ENCODE measurements at regions not wholly inside any gene's neighbourhood (a gene's known extent, or its start where the extent isn't known, plus 50 kb on each side); places are given as distances from the start of the nearest gene placed in this dataset.
"Not testable (repeated sequence)": the region's sequence is repeated elsewhere in the genome, so short reads cannot be mapped to it uniquely, and the experiment has no call there.

GRCh38 chr18:14937271-14937670 lies 189.3 kb downstream of the ANKRD30B start:
- DNase-seq = no peak

- no peak for DNase-seq
Measured at GRCh38 chr18:14939141-14939540, 191.2 kb downstream of the ANKRD30B start.

- DNase-seq = not testable (repeated sequence)
Measured at GRCh38 chr18:14940106-14940505, 192.1 kb downstream of the ANKRD30B start.

- DNase-seq = no peak
Measured at GRCh38 chr18:14940735-14941134, 192.8 kb downstream of the ANKRD30B start.

GRCh38 chr18:14941256-14941655 lies 193.3 kb downstream of the ANKRD30B start:
- DNase-seq = no peak

- DNase-seq = no peak
Measured at GRCh38 chr18:14941792-14942191, 193.8 kb downstream of the ANKRD30B start.

- DNase-seq = no peak
Measured at GRCh38 chr18:14942275-14942674, 194.3 kb downstream of the ANKRD30B start.

GRCh38 chr18:14943486-14943885 lies 195.5 kb downstream of the ANKRD30B start:
- DNase-seq = no peak

GRCh38 chr18:14943967-14944636 lies 196.1 kb downstream of the ANKRD30B start:
- DNase-seq = no peak

- no peak for DNase-seq
Measured at GRCh38 chr18:14944838-14945237, 196.9 kb downstream of the ANKRD30B start.

- no peak for DNase-seq
Measured at GRCh38 chr18:14945286-14945685, 197.3 kb downstream of the ANKRD30B start.

- DNase-seq = no peak
Measured at GRCh38 chr18:14945984-14946383, 198.0 kb downstream of the ANKRD30B start.

- not testable (repeated sequence) for DNase-seq
Measured at GRCh38 chr18:14946741-14947470, 198.9 kb downstream of the ANKRD30B start.

GRCh38 chr18:14947482-14948162 lies 199.7 kb downstream of the ANKRD30B start:
- DNase-seq = no peak

GRCh38 chr18:14948163-14948540 lies 200.2 kb downstream of the ANKRD30B start:
- DNase-seq = no peak

GRCh38 chr18:14949800-14950664 lies 202.1 kb downstream of the ANKRD30B start:
- no peak for DNase-seq

GRCh38 chr18:14952444-14953077 lies 204.6 kb downstream of the ANKRD30B start:
- DNase-seq = not testable (repeated sequence)

- DNase-seq = no peak
Measured at GRCh38 chr18:14958701-14959100, 210.7 kb downstream of the ANKRD30B start.

GRCh38 chr18:14959550-14959949 lies 211.6 kb downstream of the ANKRD30B start:
- no peak for DNase-seq

GRCh38 chr18:14961991-14962390 lies 214.0 kb downstream of the ANKRD30B start:
- DNase-seq = no peak

- no peak for DNase-seq
Measured at GRCh38 chr18:14962626-14963025, 214.7 kb downstream of the ANKRD30B start.

GRCh38 chr18:14963246-14963645 lies 215.3 kb downstream of the ANKRD30B start:
- DNase-seq = no peak

Data from fibroblast of skin of right biceps (primary cell).